Esophagus muscularis mucosa (tissue), 4 donors: ENCODE measurements at regions not wholly inside any gene's neighbourhood (a gene's known extent, or its start where the extent isn't known, plus 50 kb on each side); places are given as distances from the start of the nearest gene placed in this dataset.
"Not testable (repeated sequence)": the region's sequence is repeated elsewhere in the genome, so short reads cannot be mapped to it uniquely, and the experiment has no call there.

Source experiments
- DNase-seq: peaks from one replicate; pipeline ENCODE4 v3.0.0-alpha.2; 2017; ENCODE audit errors: extremely low spot score
- H3K27ac ChIP-seq, 4 donors: fragments of 200-600 bp; sonication (generic); replicated peaks in 1 of 4; 1 replicate in 3 of 4; 2 replicates in 1 of 4; pipeline ENCODE4 v1.5.1; 2016 to 2019; ENCODE audit warnings: mild to moderate bottlenecking in 1 of 4
- H3K27me3 ChIP-seq, 4 donors: fragments of 200-600 bp; sonication (generic); one replicate each; pipeline versions ENCODE4 v1.5.1 to v1.6.0; 2016 to 2019
- H3K36me3 ChIP-seq, 4 donors: fragments of 200-600 bp; sonication (generic); one replicate each; pipeline ENCODE4 v1.5.1; 2016 to 2019
- H3K4me1 ChIP-seq, 4 donors: fragments of 200-600 bp; sonication (generic); one replicate each; pipeline ENCODE4 v1.5.1; 2016 to 2019
- H3K4me3 ChIP-seq, 4 donors: fragments of 200-600 bp; sonication (generic); 1 replicate in 2 of 4; 2 replicates in 2 of 4; pipeline ENCODE4 v1.5.1; 2016 to 2019; ENCODE audit warnings: mild to moderate bottlenecking in 4 of 4, moderate library complexity in 1 of 4
- H3K9me3 ChIP-seq, 4 donors: fragments of 200-600 bp; sonication (generic); 1 replicate in 3 of 4; 2 replicates in 1 of 4; pipeline ENCODE4 v1.5.1; 2016 to 2019
- EP300 ChIP-seq: sonication (generic); formaldehyde crosslinking; IDR thresholded peaks from one replicate; pipeline ENCODE4 v1.6.1; 2017; ENCODE audit warnings: antibody characterized with exemption
- POLR2A ChIP-seq: fragments of 450-650 bp; IDR thresholded peaks from one replicate; pipeline ENCODE4 v1.6.1; 2017; ENCODE audit warnings: antibody characterized with exemption, moderate library complexity, mild to moderate bottlenecking, low read depth
- POLR2AphosphoS5 ChIP-seq, 2 donors: sonication (generic); formaldehyde crosslinking; IDR thresholded peaks; one replicate each; pipeline ENCODE4 v1.6.1; 2017; ENCODE audit warnings: antibody characterized with exemption in 2 of 2
- WGBS: methylation state at CpG from one replicate; pipeline ENCODE4 v1.1.5; 2018; 5-methylcytosine and 5-hydroxymethylcytosine counted together
- intact Hi-C: fragments of 100-400 bp; cut with DNase I; formaldehyde crosslinking; loops from one replicate; pipeline ENCODE4 v1.15.1; 2023
- TF ChIP-seq, protein P1 (sequence below), 3 experiments: fragments of 200-600 bp in 2 of 3; fragments of 450-650 bp in 1 of 3; sonication (generic) in 2 of 3; IDR thresholded peaks; one replicate each; pipeline ENCODE4 v1.5.1; 2017 to 2019; ENCODE audit warnings: antibody characterized with exemption in 3 of 3, mild to moderate bottlenecking in 2 of 3, moderate library complexity in 1 of 3

DNA sequence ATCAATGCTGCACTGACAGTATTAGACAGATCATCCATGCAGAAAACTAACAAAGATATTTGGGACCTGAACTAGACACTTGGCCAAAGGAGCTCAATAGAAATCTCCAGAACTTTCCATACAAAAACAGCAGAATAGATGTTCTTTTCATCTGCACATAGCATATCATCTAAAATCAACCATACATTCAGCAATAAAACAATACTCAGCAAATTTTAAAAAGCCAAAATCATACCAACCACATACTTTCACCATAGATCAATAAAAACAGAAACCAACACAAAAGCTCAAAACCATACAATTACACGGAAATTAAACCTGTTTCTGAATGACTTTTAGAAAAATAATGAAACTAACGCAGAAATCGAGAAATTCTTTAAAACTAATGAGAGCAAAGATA, 592.6 kb downstream of the SLITRK5 start:
- no peak overlapping the region for H3K4me3 ChIP-seq
- no peaks in the 10 kb centered on the region for H3K27me3 ChIP-seq
- H3K36me3 ChIP-seq = no peaks in the 10 kb centered on the region
- H3K9me3 ChIP-seq = no peaks in the 10 kb centered on the region
- H3K4me1 ChIP-seq = no peaks in the 10 kb centered on the region
- intact Hi-C loops = no loop called here
- no peak overlapping the region for H3K27ac ChIP-seq
- TF ChIP-seq POLR2A (no peak), EP300 (no peak), POLR2AphosphoS5 (IDR thresholded peaks at IDR 0.05) (no peak)
- TF ChIP-seq, protein P1, sequence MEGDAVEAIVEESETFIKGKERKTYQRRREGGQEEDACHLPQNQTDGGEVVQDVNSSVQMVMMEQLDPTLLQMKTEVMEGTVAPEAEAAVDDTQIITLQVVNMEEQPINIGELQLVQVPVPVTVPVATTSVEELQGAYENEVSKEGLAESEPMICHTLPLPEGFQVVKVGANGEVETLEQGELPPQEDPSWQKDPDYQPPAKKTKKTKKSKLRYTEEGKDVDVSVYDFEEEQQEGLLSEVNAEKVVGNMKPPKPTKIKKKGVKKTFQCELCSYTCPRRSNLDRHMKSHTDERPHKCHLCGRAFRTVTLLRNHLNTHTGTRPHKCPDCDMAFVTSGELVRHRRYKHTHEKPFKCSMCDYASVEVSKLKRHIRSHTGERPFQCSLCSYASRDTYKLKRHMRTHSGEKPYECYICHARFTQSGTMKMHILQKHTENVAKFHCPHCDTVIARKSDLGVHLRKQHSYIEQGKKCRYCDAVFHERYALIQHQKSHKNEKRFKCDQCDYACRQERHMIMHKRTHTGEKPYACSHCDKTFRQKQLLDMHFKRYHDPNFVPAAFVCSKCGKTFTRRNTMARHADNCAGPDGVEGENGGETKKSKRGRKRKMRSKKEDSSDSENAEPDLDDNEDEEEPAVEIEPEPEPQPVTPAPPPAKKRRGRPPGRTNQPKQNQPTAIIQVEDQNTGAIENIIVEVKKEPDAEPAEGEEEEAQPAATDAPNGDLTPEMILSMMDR (IDR thresholded peaks at IDR 0.05) = no peak
- no peak for DNase-seq
- 93% methylated on average over 3 of the region's 3 CpGs for WGBS

DNA sequence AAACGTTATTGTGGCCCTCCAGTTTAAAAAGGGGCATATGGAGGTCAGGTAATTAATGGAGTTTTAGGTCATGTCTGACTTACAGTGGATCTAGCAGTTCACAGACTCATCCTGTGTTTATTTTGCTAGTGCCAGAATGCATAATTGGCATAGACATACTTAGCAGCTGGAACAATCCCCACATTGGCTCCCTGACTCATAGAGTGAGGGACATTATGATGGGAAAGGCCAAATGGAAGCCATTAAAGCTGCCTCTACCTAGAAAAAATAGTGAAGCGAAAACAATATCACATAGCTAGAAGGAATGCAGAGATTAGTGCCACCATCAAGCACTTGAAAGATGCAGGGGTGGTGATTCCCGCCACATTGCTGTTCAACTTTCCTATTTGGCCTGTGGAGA, 610.7 kb downstream of the SLITRK5 start:
- DNase-seq = no peak
- TF ChIP-seq POLR2AphosphoS5 (IDR thresholded peaks at IDR 0.05) (no peak), EP300 (no peak), POLR2A (no peak)
- TF ChIP-seq, protein P1 (IDR thresholded peaks at IDR 0.05) = no peak
- Histone ChIP-seq H3K27me3 (no peaks in the 10 kb centered on the region), H3K4me3 (no peak overlapping the region), H3K36me3 (no peaks in the 10 kb centered on the region), H3K4me1 (no peaks in the 10 kb centered on the region), H3K27ac (no peak overlapping the region), H3K9me3 (no peaks in the 10 kb centered on the region)
- WGBS = 57% methylated on average over 3 of the region's 3 CpGs
- intact Hi-C loops = no loop called here

DNA sequence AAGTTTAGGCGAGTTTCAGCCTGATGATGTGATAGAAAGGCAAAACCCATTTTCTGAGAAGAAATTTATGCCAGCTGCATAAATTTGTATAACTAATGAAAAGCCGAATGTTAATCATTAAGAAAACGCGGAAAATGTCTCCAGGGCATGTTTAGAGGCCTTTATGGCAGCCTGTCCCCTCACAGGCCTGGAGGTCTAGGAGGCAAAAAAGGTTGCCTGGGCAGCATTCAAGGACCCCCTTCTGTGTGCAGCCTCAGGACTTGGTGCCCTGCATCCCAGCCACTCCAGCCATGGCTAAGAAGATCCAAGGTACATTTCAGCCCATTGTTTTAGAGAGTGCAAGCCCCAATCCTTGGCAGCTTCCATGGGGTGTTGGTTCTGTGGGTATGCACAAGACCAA, 614.2 kb downstream of the SLITRK5 start:
- Histone ChIP-seq H3K9me3 (no peaks in the 10 kb centered on the region), H3K27ac (no peak overlapping the region), H3K4me3 (no peak overlapping the region), H3K4me1 (no peaks in the 10 kb centered on the region), H3K36me3 (no peaks in the 10 kb centered on the region), H3K27me3 (no peaks in the 10 kb centered on the region)
- intact Hi-C loops = no loop called here
- 88% methylated on average over 4 of the region's 4 CpGs for WGBS
- TF ChIP-seq POLR2AphosphoS5 (IDR thresholded peaks at IDR 0.05) (no peak), POLR2A (no peak), EP300 (no peak)
- TF ChIP-seq, protein P1 (IDR thresholded peaks at IDR 0.05) = no peak
- no peak for DNase-seq

DNA sequence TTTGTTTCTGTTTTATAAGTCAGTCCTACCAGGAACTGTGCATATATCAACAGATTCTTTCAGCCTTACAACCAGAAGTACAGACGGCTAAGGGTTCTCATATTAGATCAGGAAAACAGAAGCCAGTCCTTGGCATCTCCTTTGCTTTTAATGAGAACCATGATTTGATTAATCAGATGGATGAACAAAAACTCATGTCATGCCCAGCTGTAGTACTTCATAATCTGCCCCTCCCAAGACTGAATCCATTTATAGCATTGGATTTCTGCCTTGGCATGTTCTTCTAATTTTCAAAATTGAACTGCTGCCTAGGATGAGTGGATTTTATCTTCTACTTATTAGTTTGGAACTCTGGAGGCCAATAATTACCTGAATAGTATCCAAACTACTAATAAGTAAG, 617.2 kb downstream of the SLITRK5 start:
- Histone ChIP-seq H3K27ac (no peak overlapping the region), H3K27me3 (no peaks in the 10 kb centered on the region), H3K4me3 (no peak overlapping the region), H3K9me3 (no peaks in the 10 kb centered on the region), H3K36me3 (no peaks in the 10 kb centered on the region), H3K4me1 (no peaks in the 10 kb centered on the region)
- TF ChIP-seq, protein P1 (IDR thresholded peaks at IDR 0.05) = no peak
- TF ChIP-seq POLR2AphosphoS5 (IDR thresholded peaks at IDR 0.05) (no peak), POLR2A (no peak), EP300 (no peak)
- no peak for DNase-seq
- intact Hi-C loops = no loop called here
- WGBS = 50% methylated on average over 1 of the region's 1 CpG

DNA sequence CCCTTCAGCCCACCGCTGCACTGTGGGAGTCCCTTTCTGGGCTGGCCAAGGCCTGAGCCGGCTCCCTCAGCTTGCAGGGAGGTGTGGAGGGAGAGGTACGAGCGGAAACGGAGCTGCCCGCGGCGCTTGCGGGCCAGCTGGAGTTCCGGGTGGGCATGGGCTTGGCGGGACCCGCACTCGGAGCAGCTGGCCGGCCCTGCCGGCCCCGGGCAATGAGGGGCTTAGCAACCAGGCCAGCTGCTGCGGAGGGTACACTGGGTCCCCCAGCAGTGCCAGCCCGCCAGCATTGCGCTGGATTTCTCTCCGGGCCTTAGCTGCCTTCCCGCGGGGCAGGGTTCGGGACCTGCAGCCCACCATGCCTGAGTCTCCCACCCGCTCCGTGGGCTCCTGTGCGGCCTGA, 620.6 kb downstream of the SLITRK5 start:
- WGBS = 97% methylated on average over 10 of the region's 26 CpGs
- H3K36me3 ChIP-seq, H3K4me3 ChIP-seq, H3K4me1 ChIP-seq, H3K27me3 ChIP-seq, H3K27ac ChIP-seq, intact Hi-C loops, H3K9me3 ChIP-seq, DNase-seq: not testable (repeated sequence)
